ENCODE measurements at regions not wholly inside any gene's neighbourhood (a gene's known extent, or its start where the extent isn't known, plus 50 kb on each side); places are given as distances from the start of the nearest gene placed in this dataset.

- TF ChIP-seq CTCF (IDR thresholded peaks at IDR 0.05; ENCODE audit: insufficient read depth, low read depth, low read length) (no peak), EZH2 (IDR thresholded peaks at IDR 0.05; ENCODE audit: insufficient read depth, low read length) (no peak)
Observed at GRCh38 chr3:191696348-191696747, 235.4 kb downstream of the PYDC2 start.
